ENCODE measurements at regions not wholly inside any gene's neighbourhood (a gene's known extent, or its start where the extent isn't known, plus 50 kb on each side); places are given as distances from the start of the nearest gene placed in this dataset.

DNA sequence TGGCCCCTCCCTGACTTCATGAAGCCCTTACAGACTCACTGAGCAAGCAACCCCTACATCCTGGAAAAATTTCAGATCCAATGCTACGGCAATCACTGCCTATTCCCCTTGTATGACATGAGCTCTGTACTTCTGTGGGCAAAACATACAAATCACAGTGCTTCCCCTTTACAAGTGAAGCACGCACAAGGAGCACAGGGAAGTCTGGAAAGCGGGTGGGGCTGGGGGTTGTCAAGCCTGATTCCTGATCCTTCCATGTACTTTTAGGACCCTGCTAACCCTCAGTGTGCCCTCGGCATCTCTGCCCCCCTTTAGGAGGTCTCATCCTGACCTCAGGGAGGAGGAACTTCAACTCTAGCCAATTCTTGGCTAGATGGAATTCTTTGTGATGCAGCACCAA is 405.7 kb upstream of the POU3F1 start:
- no peak overlapping the region for H3K4me3 ChIP-seq
- H3K27ac ChIP-seq, result no peak overlapping the region
- peaks cover 47% of the 10 kb centered on the region for H3K27me3 ChIP-seq
- no peak for ATAC-seq
- TF ChIP-seq POLR2AphosphoS5 (IDR thresholded peaks at IDR 0.05) (no peak), EP300 (IDR thresholded peaks at IDR 0.05) (no peak), POLR2A (IDR thresholded peaks at IDR 0.05) (no peak)
- TF ChIP-seq, protein P1, sequence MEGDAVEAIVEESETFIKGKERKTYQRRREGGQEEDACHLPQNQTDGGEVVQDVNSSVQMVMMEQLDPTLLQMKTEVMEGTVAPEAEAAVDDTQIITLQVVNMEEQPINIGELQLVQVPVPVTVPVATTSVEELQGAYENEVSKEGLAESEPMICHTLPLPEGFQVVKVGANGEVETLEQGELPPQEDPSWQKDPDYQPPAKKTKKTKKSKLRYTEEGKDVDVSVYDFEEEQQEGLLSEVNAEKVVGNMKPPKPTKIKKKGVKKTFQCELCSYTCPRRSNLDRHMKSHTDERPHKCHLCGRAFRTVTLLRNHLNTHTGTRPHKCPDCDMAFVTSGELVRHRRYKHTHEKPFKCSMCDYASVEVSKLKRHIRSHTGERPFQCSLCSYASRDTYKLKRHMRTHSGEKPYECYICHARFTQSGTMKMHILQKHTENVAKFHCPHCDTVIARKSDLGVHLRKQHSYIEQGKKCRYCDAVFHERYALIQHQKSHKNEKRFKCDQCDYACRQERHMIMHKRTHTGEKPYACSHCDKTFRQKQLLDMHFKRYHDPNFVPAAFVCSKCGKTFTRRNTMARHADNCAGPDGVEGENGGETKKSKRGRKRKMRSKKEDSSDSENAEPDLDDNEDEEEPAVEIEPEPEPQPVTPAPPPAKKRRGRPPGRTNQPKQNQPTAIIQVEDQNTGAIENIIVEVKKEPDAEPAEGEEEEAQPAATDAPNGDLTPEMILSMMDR (IDR thresholded peaks at IDR 0.05), result no peak
- no peaks in the 10 kb centered on the region for H3K36me3 ChIP-seq
- no peaks in the 10 kb centered on the region for H3K9me3 ChIP-seq
- WGBS, 2 donors (ENCODE audit: low coverage in 1 of 2), result 73 to 79% methylated on average over 3 of the region's 4 CpGs
- H3K4me1 ChIP-seq, result no peaks in the 10 kb centered on the region

DNA sequence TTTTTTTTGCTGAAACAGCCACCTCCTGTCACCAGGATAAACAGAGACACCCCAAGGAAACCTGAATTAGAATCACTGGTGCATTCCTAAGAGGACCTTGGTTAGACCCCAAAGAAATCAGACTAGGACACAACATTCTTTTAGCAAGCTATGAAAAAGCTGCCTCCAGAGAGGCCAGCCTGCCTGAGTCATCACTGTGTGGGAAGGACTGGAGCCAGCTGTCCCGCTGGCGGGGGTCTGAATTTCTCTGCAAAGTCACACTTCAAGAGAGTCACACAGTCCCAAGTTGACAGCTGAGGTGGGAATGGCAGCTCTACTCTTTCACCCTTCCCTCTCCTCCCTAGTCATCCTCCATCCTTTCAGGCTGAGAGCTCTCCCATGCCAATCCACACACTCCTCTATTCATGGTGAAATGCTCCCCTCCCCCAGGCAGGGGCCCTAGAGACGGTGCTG is 405.0 kb upstream of the POU3F1 start:
- no peaks in the 10 kb centered on the region for H3K9me3 ChIP-seq
- no peaks in the 10 kb centered on the region for H3K36me3 ChIP-seq
- peaks cover 49% of the 10 kb centered on the region for H3K27me3 ChIP-seq
- no peak for TF ChIP-seq POLR2AphosphoS5 (IDR thresholded peaks at IDR 0.05)
- no peak overlapping the region for H3K27ac ChIP-seq
- ATAC-seq, result no peak
- H3K4me1 ChIP-seq, result no peaks in the 10 kb centered on the region
- 11 to 13% methylated on average over 1 to 3 of the region's 3 CpGs for WGBS, 2 donors (ENCODE audit: low coverage in 1 of 2)
- H3K4me3 ChIP-seq, result no peak overlapping the region

DNA sequence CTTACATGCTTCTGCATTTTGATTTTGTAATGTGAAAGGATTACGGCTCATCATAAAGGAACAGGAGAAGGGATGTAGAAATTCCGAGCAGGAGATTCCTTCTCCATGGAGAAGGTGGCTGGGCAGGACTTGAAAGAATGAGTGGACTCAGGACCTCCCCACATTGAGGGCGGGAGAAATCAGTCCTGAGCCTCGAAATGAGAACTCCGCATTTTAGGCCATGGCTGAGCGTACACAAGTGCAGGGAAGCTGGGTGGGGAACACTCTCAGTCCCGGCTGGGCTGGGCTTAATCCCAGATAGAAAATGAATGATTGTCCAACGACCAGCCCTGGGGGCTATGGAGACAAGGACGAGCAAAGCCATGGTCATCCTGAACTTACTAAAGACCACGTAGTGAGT is 402.3 kb upstream of the POU3F1 start:
- Histone ChIP-seq H3K27ac (no peak overlapping the region), H3K9me3 (no peaks in the 10 kb centered on the region), H3K4me3 (no peak overlapping the region), H3K36me3 (no peaks in the 10 kb centered on the region), H3K4me1 (no peaks in the 10 kb centered on the region), H3K27me3 (peaks cover 67% of the 10 kb centered on the region)
- TF ChIP-seq EP300 (IDR thresholded peaks at IDR 0.05), result no peak
- no peak for TF ChIP-seq POLR2A (IDR thresholded peaks at IDR 0.05)
- no peak for TF ChIP-seq POLR2AphosphoS5 (IDR thresholded peaks at IDR 0.05)
- WGBS, 2 donors (ENCODE audit: low coverage in 1 of 2), result 71 to 90% methylated on average over 7 to 8 of the region's 10 CpGs
- ATAC-seq, result no peak

DNA sequence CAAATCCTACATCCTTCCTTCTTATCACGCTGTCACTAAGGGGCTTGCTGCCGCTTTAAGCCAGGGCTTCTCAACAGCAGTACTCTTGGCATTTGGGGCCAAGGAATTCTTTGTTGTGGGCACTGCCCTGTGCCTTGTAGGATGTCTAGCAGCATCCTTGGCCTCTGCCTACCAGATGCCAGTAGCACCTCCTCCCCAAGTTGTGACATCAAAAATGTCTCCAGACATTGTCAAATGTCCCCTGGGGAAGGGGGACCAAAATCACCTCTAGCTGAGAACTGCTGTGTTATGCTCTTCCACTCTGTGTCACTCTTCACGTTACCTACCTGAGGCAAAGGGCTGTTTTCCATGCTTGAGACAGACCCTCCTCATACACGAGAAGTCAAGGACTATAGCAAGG is 400.3 kb upstream of the POU3F1 start:
- H3K36me3 ChIP-seq, result no peaks in the 10 kb centered on the region
- ATAC-seq, result no peak
- no peak overlapping the region for H3K27ac ChIP-seq
- H3K9me3 ChIP-seq, result peaks cover 0 to 15% (median 0%) of the 10 kb centered on the region in 3 donors
- TF ChIP-seq EP300 (IDR thresholded peaks at IDR 0.05) (no peak), POLR2AphosphoS5 (IDR thresholded peaks at IDR 0.05) (no peak), POLR2A (IDR thresholded peaks at IDR 0.05) (no peak)
- TF ChIP-seq, protein P1 (IDR thresholded peaks at IDR 0.05), result no peak
- peaks cover 71% of the 10 kb centered on the region for H3K27me3 ChIP-seq
- 86 to 100% methylated on average over 3 of the region's 4 CpGs for WGBS, 2 donors (ENCODE audit: low coverage in 1 of 2)
- no peak overlapping the region for H3K4me3 ChIP-seq
- no peaks in the 10 kb centered on the region for H3K4me1 ChIP-seq

DNA sequence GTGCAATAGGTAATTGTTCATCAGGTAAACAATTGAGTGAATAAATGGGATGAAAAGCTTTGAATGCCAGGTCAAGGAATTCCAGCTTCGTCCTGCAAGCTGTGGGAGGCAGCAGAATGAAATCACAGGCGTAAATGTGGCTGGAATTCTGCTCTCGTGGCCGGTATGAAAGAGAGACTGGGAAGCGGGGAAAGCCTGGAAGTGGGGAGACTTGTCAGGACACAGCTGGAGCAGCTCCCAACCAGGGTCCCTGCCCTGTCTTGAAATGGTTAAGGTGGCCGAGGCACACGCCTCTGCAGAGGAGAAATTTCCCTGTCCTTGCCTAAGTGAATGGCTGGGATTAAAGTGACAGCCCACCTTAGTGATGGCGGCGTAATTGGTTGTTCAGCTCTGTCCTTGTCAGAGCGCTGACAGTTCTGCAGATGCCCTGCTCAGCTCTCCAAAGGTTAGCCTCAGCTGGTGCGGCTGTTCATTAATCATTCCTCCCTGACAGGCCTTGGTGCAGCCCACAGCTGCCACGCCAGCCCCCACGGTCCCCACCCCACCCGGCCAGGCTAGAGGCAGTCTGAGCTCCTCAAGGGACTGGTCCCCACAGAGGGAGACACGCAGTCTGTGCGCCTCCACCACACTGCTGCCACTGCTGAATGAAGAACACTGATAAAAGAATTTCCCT is 398.3 kb upstream of the POU3F1 start:
- no peak for ATAC-seq
- 13 to 40% methylated on average over 4 to 7 of the region's 16 CpGs for WGBS, 2 donors (ENCODE audit: low coverage in 1 of 2)
- Histone ChIP-seq H3K27me3 (peaks cover 75% of the 10 kb centered on the region), H3K27ac (no peak overlapping the region), H3K9me3 (peaks cover 0 to 34% (median 0%) of the 10 kb centered on the region in 3 donors), H3K36me3 (no peaks in the 10 kb centered on the region), H3K4me1 (no peaks in the 10 kb centered on the region), H3K4me3 (no peak overlapping the region)
- TF ChIP-seq, protein P1 (IDR thresholded peaks at IDR 0.05), result no peak
- TF ChIP-seq EP300 (IDR thresholded peaks at IDR 0.05) (no peak), POLR2AphosphoS5 (IDR thresholded peaks at IDR 0.05) (no peak), POLR2A (IDR thresholded peaks at IDR 0.05) (no peak)

DNA sequence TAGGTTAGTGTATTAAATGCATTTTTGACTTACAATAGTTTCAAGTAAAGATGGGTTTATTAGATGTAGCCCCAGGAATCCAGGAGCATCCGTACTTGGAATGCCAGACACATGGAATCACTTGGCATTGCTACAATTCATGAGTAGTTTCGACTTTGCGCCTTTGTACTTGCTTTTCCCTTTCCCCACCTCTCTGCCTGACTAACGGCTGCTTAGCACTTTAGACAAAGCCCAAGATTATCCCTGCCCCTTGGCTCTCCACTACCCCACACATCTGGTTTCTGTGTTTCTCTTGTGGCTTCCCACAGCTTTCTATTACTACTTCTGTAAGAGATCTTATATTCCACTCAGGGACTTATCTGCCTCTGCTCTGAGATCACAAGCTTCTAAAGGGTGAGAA is 397.7 kb upstream of the POU3F1 start:
- no peak overlapping the region for H3K27ac ChIP-seq
- H3K27me3 ChIP-seq, result peaks cover 80% of the 10 kb centered on the region
- H3K4me3 ChIP-seq, result no peak overlapping the region
- TF ChIP-seq, protein P1 (IDR thresholded peaks at IDR 0.05), result no peak
- no peak for TF ChIP-seq POLR2A (IDR thresholded peaks at IDR 0.05)
- TF ChIP-seq EP300 (IDR thresholded peaks at IDR 0.05), result no peak
- no peak for TF ChIP-seq POLR2AphosphoS5 (IDR thresholded peaks at IDR 0.05)
- H3K36me3 ChIP-seq, result no peaks in the 10 kb centered on the region
- peaks cover 0 to 39% (median 0%) of the 10 kb centered on the region in 3 donors for H3K9me3 ChIP-seq
- H3K4me1 ChIP-seq, result no peaks in the 10 kb centered on the region
- 23 to 27% methylated on average over 4 of the region's 4 CpGs for WGBS, 2 donors (ENCODE audit: low coverage in 1 of 2)
- no peak for ATAC-seq
